ENCODE measurements at regions not wholly inside any gene's neighbourhood (a gene's known extent, or its start where the extent isn't known, plus 50 kb on each side); places are given as distances from the start of the nearest gene placed in this dataset.
A peak's percentile ranks its signal among the peaks of the same experiment; 100 is the strongest.

DNA sequence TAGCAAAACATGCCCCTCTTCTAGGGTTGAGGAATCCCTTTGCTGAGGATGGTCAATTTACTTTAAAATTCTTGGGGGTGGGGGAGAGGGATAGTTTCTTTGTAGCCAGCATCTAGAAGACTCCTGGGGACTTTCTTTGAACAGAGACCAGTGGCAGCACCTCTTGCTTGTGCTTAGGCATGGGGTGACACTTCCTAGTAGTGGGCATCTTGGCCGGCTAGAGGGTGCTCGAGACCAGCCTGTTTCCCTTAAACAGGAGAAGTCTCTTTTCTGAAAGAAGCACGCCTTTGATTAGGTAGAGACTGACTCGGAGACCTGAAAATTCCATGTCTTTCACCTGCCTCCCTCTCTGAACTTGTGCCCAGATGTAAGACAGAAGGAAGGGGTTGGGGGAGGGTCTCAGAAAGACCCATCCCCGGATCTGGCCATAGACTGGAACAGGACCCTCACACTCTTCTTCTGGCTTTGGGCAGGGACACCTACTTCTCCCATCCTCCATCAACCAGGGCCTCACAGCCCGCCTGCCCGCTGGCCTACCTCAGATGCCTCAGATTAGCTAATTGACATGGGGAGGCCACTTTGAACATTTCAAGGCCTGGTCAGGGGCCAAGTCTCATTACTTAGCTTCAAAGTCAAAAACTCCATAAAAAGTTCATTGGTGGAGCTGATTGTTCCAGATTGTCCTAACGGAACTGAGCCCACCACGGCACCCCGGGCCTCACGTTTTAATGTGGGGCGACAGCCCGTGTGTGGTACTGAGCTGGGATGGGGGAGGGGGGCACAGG lies 172.2 kb downstream of the CDC5L start:
- ATAC-seq = no peak
- no peak for DNase-seq (ENCODE audit: low spot score)

GRCh38 chr6:44560458-44561059 lies 173.1 kb downstream of the CDC5L start:
- DNase-seq (ENCODE audit: low spot score) (no peak), ATAC-seq (no peak)

GRCh38 chr6:44561060-44561623 lies 173.6 kb downstream of the CDC5L start:
- DNase-seq (ENCODE audit: low spot score) = no peak
- ATAC-seq = no peak

DNA sequence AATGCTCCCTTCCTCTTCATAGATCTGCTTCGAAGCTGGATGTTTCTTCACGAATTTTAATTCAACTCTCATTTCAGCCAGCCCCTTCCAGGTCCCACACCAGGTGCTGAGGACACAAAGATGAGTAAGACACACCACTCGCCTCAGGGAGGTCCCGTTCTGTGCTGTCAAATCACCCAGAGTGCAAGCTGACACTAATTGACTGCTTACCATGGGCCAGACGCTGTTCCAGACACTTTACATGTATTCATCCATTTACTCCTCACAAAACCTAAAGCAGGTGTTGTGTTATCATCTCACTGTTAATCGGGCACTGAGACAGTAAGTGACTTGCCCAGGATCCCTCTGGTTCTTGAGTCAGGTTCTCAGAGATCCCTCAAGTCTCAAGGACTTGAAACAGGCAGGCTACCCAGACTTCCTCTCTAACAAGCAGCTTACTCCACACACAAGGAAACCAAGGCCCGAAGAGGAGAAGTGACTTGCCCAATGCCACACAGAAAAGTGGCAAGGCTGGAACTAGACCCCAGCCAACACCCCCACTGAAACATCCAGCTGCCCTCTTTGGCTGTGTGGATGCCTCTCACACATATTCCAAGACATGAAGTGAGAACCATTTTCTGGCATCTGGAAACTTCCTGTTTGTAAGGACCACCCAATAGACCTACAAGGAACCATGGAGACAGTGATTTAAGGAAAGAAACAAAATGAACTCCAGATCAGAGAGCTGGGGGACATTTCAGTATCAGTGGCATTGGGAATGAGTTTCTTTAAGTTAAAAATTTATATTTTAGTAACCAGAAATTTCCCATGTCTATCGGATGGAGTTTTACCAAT lies 174.5 kb downstream of the CDC5L start:
- DNase-seq (ENCODE audit: low spot score) (no peak), ATAC-seq (peak; percentile 22)

- ATAC-seq (no peak), DNase-seq (ENCODE audit: low spot score) (no peak)
These were observed 175.9 kb downstream of the CDC5L start for GRCh38 chr6:44563397-44563796.

GRCh38 chr6:44564906-44565524 lies 177.5 kb downstream of the CDC5L start:
- DNase-seq (ENCODE audit: low spot score) = no peak
- ATAC-seq = peak; percentile 37

DNA sequence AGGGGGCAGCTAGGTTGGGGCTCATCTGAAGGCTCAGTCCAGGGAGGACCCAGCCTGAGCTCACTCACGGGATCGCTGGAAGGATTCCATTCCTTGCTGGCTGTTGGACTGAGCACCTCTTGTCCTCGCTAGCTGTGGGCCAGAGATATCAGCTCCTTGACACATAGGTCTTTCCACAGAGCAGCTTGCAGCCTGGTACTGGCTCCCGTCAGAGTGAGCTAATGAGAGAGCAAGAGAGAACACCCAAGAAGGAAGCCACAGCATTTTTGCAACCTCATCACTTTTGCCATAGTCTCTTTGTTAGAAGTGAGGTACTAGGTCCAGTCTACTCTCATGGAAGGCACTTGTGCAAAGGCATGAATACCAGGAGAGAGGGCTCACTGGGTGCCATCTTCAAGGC lies 179.9 kb downstream of the CDC5L start:
- ATAC-seq = peak; percentile 38
- DNase-seq (ENCODE audit: low spot score) = no peak

GRCh38 chr6:44569131-44569530 lies 181.6 kb downstream of the CDC5L start:
- DNase-seq (ENCODE audit: low spot score) = no peak
- ATAC-seq = no peak

DNA sequence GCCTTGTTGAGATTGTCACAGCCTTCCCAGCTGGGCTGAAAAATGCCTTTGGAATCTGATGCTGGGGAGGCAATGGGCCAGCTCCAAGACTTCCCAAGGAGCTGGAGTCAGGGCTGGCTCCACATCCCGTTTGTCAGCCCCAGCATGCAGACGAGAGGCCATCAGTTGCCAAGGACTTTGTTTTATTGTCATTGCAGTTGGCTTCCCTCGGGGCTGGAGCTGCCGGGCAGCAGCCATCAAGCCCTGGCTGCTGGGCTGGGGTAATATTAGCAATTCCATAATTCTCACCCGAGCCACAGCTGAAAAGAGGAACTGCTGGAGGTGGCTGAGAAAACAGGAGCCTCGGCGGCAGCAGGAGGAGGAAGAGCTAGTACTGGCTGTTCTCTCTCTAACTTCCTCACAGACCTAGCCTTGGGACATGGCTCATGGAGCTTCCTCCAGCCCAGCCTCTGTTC lies 182.5 kb downstream of the CDC5L start:
- no peak for DNase-seq (ENCODE audit: low spot score)
- ATAC-seq = peak; percentile 52

DNA sequence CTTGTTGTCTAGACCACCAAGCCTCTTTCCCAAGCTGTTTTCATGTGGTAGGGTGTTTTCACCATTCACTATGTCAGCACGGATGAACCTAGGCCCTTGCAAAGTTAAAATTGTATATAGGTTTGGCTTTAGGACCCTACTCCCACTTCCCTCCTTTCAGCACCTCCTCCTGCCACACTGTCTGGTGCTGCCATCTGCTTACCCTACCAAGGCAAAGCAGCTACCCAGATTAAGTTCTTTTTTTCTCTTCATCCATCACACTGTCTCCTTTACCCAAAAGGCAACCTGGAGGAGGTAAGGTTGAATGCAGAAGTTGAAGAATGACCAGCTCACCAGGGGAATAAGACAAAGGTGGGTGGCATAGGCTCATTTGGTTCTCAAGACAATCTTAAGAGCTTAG lies 184.0 kb downstream of the CDC5L start:
- DNase-seq (ENCODE audit: low spot score) (no peak), ATAC-seq (no peak)

- DNase-seq (ENCODE audit: low spot score) (no peak), ATAC-seq (no peak)
These were observed 184.8 kb downstream of the CDC5L start for GRCh38 chr6:44572346-44572745.

- ATAC-seq = no peak
- DNase-seq (ENCODE audit: low spot score) = no peak
These were observed 188.1 kb downstream of the CDC5L start for GRCh38 chr6:44575644-44576043.

- DNase-seq (ENCODE audit: low spot score) (no peak), ATAC-seq (no peak)
These were observed 188.7 kb downstream of the CDC5L start for GRCh38 chr6:44576132-44576631.

GRCh38 chr6:44580901-44581300 lies 193.4 kb downstream of the CDC5L start:
- DNase-seq (ENCODE audit: low spot score) (no peak), ATAC-seq (no peak)

DNA sequence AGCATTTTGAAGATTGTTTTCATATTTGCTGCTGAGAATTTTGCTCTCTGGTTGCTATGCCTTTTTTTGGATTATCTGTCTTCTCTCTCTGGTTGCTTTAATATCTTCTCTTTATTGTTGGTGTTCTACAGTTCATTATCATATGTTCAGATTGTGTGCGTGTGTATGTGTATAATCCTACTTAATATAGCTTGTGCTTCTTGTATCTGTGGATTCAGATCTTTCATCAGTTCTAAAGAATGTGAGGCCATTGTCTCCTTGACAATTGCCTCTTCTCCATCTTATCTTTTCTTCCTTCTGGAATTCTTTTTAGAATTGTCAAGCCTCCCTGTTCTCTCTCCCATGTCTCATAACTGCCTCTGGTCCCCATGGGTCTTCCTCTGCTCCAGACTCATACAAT lies 195.4 kb downstream of the CDC5L start:
- no peak for DNase-seq (ENCODE audit: low spot score)
- ATAC-seq = no peak

DNA sequence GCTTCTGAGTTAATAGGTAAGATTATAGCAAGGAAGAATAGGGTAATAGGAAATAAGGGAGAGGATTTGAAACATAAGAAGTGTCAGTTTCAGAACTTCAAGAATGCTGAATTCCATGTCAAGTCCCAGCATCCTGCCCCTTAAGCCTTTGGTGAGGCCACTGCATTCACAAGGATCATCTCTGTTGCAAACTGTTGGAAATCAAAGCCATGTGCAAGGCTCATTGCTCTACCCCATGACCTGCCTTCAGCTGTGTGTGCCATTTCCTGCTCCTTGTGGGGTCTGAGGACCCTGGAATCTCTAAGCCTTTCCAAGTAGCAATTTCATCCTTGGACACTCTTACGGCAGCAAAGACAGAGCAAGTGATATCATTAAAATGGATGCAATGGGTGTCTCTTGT lies 203.0 kb downstream of the CDC5L start:
- ATAC-seq (no peak), DNase-seq (ENCODE audit: low spot score) (no peak)

- DNase-seq (ENCODE audit: low spot score) (no peak), ATAC-seq (peak; percentile 33)
These were observed 206.0 kb downstream of the CDC5L start for GRCh38 chr6:44593539-44593944.

DNA sequence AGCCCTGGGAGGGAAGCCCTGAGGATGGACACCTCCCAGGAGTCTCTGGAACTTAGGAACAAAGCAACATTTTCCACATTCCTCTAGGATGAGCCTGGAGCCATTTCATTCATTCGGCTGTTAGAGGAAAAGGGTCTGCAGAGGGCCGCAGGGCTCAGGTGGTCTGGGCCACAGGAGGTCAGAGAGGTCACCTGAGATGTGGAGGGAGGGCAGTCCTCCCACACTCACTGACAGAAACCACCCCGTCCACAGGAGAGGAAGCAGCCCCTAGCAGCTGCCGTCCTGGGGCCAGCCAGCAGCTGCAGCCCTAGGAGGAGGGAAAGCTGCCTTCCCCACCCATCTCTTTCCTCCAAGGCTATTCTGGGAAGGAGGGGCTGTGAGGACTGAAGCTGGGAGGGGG lies 207.0 kb downstream of the CDC5L start:
- DNase-seq (ENCODE audit: low spot score) (no peak), ATAC-seq (no peak)

DNA sequence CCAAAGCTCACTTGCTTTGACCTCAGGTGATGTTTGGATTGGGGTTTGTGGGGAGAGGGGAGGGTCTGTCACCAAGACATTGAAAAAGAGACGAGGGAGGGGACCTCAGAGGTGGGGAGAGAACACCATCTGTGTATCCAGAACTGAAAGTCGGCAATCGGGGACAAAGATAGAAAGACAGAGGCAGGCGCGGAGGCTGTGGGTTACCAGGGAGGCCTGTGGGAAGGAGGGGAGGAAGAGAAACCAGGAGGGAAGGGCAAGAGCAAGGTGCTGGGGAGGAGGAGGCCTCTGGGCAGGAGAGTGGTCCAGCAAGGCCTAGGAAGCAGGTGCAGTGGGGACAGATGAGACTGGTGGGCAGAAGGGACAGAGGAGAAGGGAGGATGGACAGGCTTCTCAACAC lies 211.2 kb downstream of the CDC5L start:
- no peak for DNase-seq (ENCODE audit: low spot score)
- ATAC-seq = no peak

DNA sequence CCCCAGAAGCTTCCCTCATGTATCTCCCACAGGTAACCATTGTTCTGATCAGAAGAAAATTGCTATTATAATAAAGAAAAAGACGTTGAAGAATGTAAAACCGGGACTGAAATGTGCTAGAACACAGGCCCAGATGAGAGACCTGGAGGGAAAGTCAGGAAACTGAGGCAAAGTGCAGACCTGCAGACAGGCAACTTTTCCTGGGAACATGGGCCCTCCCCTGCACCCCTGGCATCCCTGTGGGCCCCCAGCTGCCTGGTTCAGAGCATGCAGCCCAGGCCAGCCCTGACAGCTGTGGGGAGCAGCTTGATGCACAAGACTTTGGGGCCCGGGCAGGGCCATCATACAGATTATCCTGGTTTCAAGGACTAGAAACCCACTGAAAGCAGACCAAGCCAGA lies 212.2 kb downstream of the CDC5L start:
- ATAC-seq = no peak
- DNase-seq (ENCODE audit: low spot score) = no peak

Data from left lobe of liver (tissue), 2 donors.